Renal pelvis (tissue), 1 donor: ENCODE measurements at regions not wholly inside any gene's neighbourhood (a gene's known extent, or its start where the extent isn't known, plus 50 kb on each side); places are given as distances from the start of the nearest gene placed in this dataset.

Experiments used
- DNase-seq: peaks from one replicate; pipeline ENCODE4 v3.0.0-alpha.2; 2013

- DNase-seq = no peak
Observed at GRCh38 chr15:35657679-35658311, 111.8 kb upstream of the DPH6 start.

GRCh38 chr15:35663956-35664355 lies 118.0 kb upstream of the DPH6 start:
- no peak for DNase-seq

GRCh38 chr15:35665896-35666536 lies 120.1 kb upstream of the DPH6 start:
- DNase-seq = no peak

GRCh38 chr15:35667908-35668307 lies 121.9 kb upstream of the DPH6 start:
- DNase-seq = no peak

- DNase-seq = no peak
Observed at GRCh38 chr15:35669021-35669420, 123.1 kb upstream of the DPH6 start.

GRCh38 chr15:35669432-35670045 lies 123.6 kb upstream of the DPH6 start:
- DNase-seq = no peak

- DNase-seq = no peak
Observed at GRCh38 chr15:35671197-35671596, 125.2 kb upstream of the DPH6 start.

GRCh38 chr15:35671981-35672380 lies 126.0 kb upstream of the DPH6 start:
- DNase-seq = no peak

GRCh38 chr15:35673093-35673684 lies 127.2 kb upstream of the DPH6 start:
- no peak for DNase-seq

- DNase-seq = no peak
Observed at GRCh38 chr15:35674873-35675781, 129.2 kb upstream of the DPH6 start.

GRCh38 chr15:35678774-35679173 lies 132.8 kb upstream of the DPH6 start:
- DNase-seq = no peak

GRCh38 chr15:35679186-35679585 lies 133.2 kb upstream of the DPH6 start:
- DNase-seq = no peak

GRCh38 chr15:35680951-35681350 lies 135.0 kb upstream of the DPH6 start:
- DNase-seq = no peak

- no peak for DNase-seq
Observed at GRCh38 chr15:35686347-35686746, 140.4 kb upstream of the DPH6 start.

GRCh38 chr15:35689266-35689665 lies 143.3 kb upstream of the DPH6 start:
- DNase-seq = no peak

GRCh38 chr15:35690089-35690488 lies 144.1 kb upstream of the DPH6 start:
- DNase-seq = no peak

- no peak for DNase-seq
Observed at GRCh38 chr15:35690698-35691116, 144.7 kb upstream of the DPH6 start.

- DNase-seq = no peak
Observed at GRCh38 chr15:35691173-35691761, 145.3 kb upstream of the DPH6 start.

GRCh38 chr15:35691891-35692867 lies 146.2 kb upstream of the DPH6 start:
- no peak for DNase-seq

GRCh38 chr15:35693286-35693685 lies 147.3 kb upstream of the DPH6 start:
- no peak for DNase-seq
